ENCODE measurements at regions not wholly inside any gene's neighbourhood (a gene's known extent, or its start where the extent isn't known, plus 50 kb on each side); places are given as distances from the start of the nearest gene placed in this dataset.
A peak's percentile ranks its signal among the peaks of the same experiment; 100 is the strongest.
"Not testable (repeated sequence)": the region's sequence is repeated elsewhere in the genome, so short reads cannot be mapped to it uniquely, and the experiment has no call there.

DNA sequence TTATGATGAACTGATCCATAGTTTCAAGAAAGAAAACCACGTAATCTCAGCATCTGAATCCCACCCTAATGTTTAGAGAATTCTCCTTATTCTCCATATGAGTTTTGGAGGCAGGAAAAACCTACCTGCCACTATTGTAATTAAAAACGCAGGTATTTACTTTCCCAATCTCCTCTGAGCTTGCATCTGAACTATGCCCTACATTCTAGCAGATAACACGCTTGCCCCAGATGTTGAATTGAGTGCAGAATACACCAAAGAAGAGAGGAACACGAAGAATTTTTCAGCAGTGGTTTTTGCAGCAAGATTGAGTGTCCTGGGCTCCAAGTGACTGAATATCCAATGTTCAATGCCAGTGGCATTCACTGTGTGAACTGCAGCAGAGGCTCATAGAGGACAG, 182.4 kb downstream of the COX18 start:
- Histone ChIP-seq H3K27me3 (ENCODE audit: control insufficient read depth in 2 of 2, insufficient read depth in 2 of 2, low read length in 2 of 2) (no peaks in the 10 kb centered on the region), H3K27ac (ENCODE audit: insufficient read depth, low read depth, low read length) (no peak overlapping the region), H4K20me1 (replicated peaks; ENCODE audit: control insufficient read depth, extremely low read depth, insufficient read depth, low read length) (no peaks in the 10 kb centered on the region), H3K9me3 (replicated peaks; ENCODE audit: control insufficient read depth, insufficient read depth, low read length) (no peaks in the 10 kb centered on the region), H3K4me1 (ENCODE audit: control insufficient read depth, extremely low read depth, insufficient read depth, low read length) (no peaks in the 10 kb centered on the region), H3K4me2 (ENCODE audit: insufficient read depth, low read length) (no peak overlapping the region), H3K36me3 (ENCODE audit: control insufficient read depth in 2 of 2, extremely low read depth in 1 of 2, insufficient read depth in 2 of 2, low read length in 2 of 2) (no peaks in the 10 kb centered on the region), H3K9me1 (replicated peaks; ENCODE audit: control insufficient read depth, extremely low read depth, insufficient read depth, low read length) (no peaks in the 10 kb centered on the region), H2AFZ (ENCODE audit: low read depth, low read length) (no peak overlapping the region), H3K79me2 (ENCODE audit: control insufficient read depth, insufficient read depth, low read length) (no peaks in the 10 kb centered on the region), H3K4me3 (replicated peaks in 1 of 3; ENCODE audit: insufficient read depth in 1 of 3, low read depth in 1 of 3, low read length in 3 of 3) (no peak overlapping the region), H3K9ac (replicated peaks; ENCODE audit: extremely low read depth, insufficient read depth, low read length) (no peak overlapping the region)
- ChIA-PET POLR2A (no interaction called here), CTCF (no interaction called here)
- DNase-seq (ENCODE audit: low read depth, low spot score): no peak
- no TSS peak for BruUV-seq (replicated peaks)
- dilution Hi-C loops (cut with MboI; ENCODE audit: extremely low pct_ligation_motif_present, low sequenced_read_pairs): no loop called here
- intact Hi-C loops (cut with micrococcal nuclease): loop anchor here (5.0 kb wide), 3 partner anchors 130 to 590 kb away; no protein-coding TSS in a partner anchor
- FAIRE-seq: no peak
- TF ChIP-seq, protein P1, sequence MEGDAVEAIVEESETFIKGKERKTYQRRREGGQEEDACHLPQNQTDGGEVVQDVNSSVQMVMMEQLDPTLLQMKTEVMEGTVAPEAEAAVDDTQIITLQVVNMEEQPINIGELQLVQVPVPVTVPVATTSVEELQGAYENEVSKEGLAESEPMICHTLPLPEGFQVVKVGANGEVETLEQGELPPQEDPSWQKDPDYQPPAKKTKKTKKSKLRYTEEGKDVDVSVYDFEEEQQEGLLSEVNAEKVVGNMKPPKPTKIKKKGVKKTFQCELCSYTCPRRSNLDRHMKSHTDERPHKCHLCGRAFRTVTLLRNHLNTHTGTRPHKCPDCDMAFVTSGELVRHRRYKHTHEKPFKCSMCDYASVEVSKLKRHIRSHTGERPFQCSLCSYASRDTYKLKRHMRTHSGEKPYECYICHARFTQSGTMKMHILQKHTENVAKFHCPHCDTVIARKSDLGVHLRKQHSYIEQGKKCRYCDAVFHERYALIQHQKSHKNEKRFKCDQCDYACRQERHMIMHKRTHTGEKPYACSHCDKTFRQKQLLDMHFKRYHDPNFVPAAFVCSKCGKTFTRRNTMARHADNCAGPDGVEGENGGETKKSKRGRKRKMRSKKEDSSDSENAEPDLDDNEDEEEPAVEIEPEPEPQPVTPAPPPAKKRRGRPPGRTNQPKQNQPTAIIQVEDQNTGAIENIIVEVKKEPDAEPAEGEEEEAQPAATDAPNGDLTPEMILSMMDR (IDR thresholded peaks at IDR 0.05; ENCODE audit: extremely low read depth in 1 of 2, insufficient read depth in 1 of 2, low read depth in 1 of 2, low read length in 2 of 2): no peak
- no peak for TF ChIP-seq GATA2 (IDR thresholded peaks at IDR 0.05; ENCODE audit: insufficient read depth, insufficient read length, low read depth, low read length)

DNA sequence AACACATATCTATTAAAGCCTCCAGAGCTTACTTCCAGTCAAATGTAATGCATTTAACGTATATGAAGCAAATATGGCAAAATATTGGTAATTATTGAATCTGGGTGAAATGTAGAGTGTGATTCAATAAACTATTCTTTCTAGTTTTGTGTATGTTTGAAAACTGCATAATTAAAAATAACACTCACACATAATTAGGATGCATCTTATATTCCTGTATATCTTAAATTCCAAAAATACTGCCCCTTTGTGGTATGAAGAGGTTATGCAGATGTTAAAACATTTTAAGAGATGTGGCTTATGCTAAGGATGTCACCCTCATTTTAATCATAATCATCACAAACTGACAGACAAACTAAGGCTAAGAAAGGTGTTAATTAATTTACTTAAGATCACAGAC, 182.9 kb downstream of the COX18 start:
- Histone ChIP-seq H3K4me3 (replicated peaks in 1 of 3; ENCODE audit: insufficient read depth in 1 of 3, low read depth in 1 of 3, low read length in 3 of 3) (no peak overlapping the region), H3K27ac (ENCODE audit: insufficient read depth, low read depth, low read length) (no peak overlapping the region), H3K9me3 (replicated peaks; ENCODE audit: control insufficient read depth, insufficient read depth, low read length) (no peaks in the 10 kb centered on the region), H3K36me3 (ENCODE audit: control insufficient read depth in 2 of 2, extremely low read depth in 1 of 2, insufficient read depth in 2 of 2, low read length in 2 of 2) (no peaks in the 10 kb centered on the region), H3K79me2 (ENCODE audit: control insufficient read depth, insufficient read depth, low read length) (no peaks in the 10 kb centered on the region), H4K20me1 (replicated peaks; ENCODE audit: control insufficient read depth, extremely low read depth, insufficient read depth, low read length) (no peaks in the 10 kb centered on the region), H3K4me2 (ENCODE audit: insufficient read depth, low read length) (no peak overlapping the region), H3K9me1 (replicated peaks; ENCODE audit: control insufficient read depth, extremely low read depth, insufficient read depth, low read length) (no peaks in the 10 kb centered on the region), H3K9ac (replicated peaks; ENCODE audit: extremely low read depth, insufficient read depth, low read length) (no peak overlapping the region), H3K27me3 (ENCODE audit: control insufficient read depth in 2 of 2, insufficient read depth in 2 of 2, low read length in 2 of 2) (no peaks in the 10 kb centered on the region), H2AFZ (ENCODE audit: low read depth, low read length) (no peak overlapping the region), H3K4me1 (ENCODE audit: control insufficient read depth, extremely low read depth, insufficient read depth, low read length) (no peaks in the 10 kb centered on the region)
- intact Hi-C loops (cut with micrococcal nuclease): loop anchor here (1.0 to 5.0 kb wide), 4 partner anchors 131 to 589 kb away; no protein-coding TSS in a partner anchor
- ChIA-PET CTCF (interaction anchor here (0.6 to 3.2 kb wide), 13 partner anchors 9 to 591 kb away, joined by 3 to 21 read pairs (median 3); no protein-coding TSS in a partner anchor), POLR2A (no interaction called here)
- FAIRE-seq (no peak), DNase-seq (ENCODE audit: low read depth, low spot score) (peak; percentile 21)
- BruUV-seq (replicated peaks): no TSS peak
- TF ChIP-seq, protein P1 (IDR thresholded peaks at IDR 0.05; ENCODE audit: extremely low read depth in 1 of 2, insufficient read depth in 1 of 2, low read depth in 1 of 2, low read length in 2 of 2): peak; percentile 4 to 25
- TF ChIP-seq MYC (IDR thresholded peaks at IDR 0.05; ENCODE audit: low read depth, low read length): no peak
- dilution Hi-C loops (cut with MboI; ENCODE audit: extremely low pct_ligation_motif_present, low sequenced_read_pairs): no loop called here

DNA sequence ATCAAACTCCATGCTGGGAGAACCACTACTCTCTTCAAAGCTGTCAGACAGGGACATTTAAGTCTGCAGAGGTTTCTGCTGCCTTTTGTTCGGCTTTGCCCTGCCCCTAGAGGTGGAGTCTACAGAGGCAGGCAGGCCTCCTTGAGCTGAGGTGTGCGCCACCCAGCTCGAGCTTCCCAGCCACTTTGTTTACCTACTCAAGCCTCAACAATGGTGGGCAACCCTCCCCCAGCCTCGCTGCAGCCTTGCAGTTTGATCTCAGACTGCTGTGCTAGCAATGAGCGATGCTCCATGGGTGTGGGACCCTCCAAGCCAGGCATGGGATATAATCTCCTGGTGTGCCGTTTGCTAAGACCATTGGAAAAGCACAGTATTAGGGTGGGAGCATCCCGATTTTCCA, 185.3 kb downstream of the COX18 start:
- H3K9me3 ChIP-seq (replicated peaks; ENCODE audit: control insufficient read depth, insufficient read depth, low read length); H3K4me1 ChIP-seq (ENCODE audit: control insufficient read depth, extremely low read depth, insufficient read depth, low read length); H3K9ac ChIP-seq (replicated peaks; ENCODE audit: extremely low read depth, insufficient read depth, low read length); H3K36me3 ChIP-seq (ENCODE audit: control insufficient read depth in 2 of 2, extremely low read depth in 1 of 2, insufficient read depth in 2 of 2, low read length in 2 of 2); dilution Hi-C loops (cut with MboI; ENCODE audit: extremely low pct_ligation_motif_present, low sequenced_read_pairs); POLR2A ChIA-PET; H4K20me1 ChIP-seq (replicated peaks; ENCODE audit: control insufficient read depth, extremely low read depth, insufficient read depth, low read length); H3K4me3 ChIP-seq (replicated peaks in 1 of 3; ENCODE audit: insufficient read depth in 1 of 3, low read depth in 1 of 3, low read length in 3 of 3); intact Hi-C loops (cut with micrococcal nuclease); H3K79me2 ChIP-seq (ENCODE audit: control insufficient read depth, insufficient read depth, low read length); H3K4me2 ChIP-seq (ENCODE audit: insufficient read depth, low read length); H2AFZ ChIP-seq (ENCODE audit: low read depth, low read length); FAIRE-seq; H3K27me3 ChIP-seq (ENCODE audit: control insufficient read depth in 2 of 2, insufficient read depth in 2 of 2, low read length in 2 of 2); H3K27ac ChIP-seq (ENCODE audit: insufficient read depth, low read depth, low read length); H3K9me1 ChIP-seq (replicated peaks; ENCODE audit: control insufficient read depth, extremely low read depth, insufficient read depth, low read length); BruUV-seq (replicated peaks); DNase-seq (ENCODE audit: low read depth, low spot score): not testable (repeated sequence)
- CTCF ChIA-PET: interaction anchor here (0.7 to 3.2 kb wide), 3 partner anchors 18 to 588 kb away, joined by 3 to 21 read pairs (median 3); no protein-coding TSS in a partner anchor
